GM23248 (cell line): ENCODE measurements at regions not wholly inside any gene's neighbourhood (a gene's known extent, or its start where the extent isn't known, plus 50 kb on each side); places are given as distances from the start of the nearest gene placed in this dataset.

Experiments
- EZH2 ChIP-seq: fragments of 200-600 bp; sonication (generic); IDR thresholded peaks from 2 replicates; pipeline ENCODE4 v1.6.1; 2018; ENCODE audit warnings: antibody characterized with exemption, mild to moderate bottlenecking; ENCODE audit not compliant: insufficient read depth, poor library complexity, severe bottlenecking
- EZH2phosphoT487 ChIP-seq: fragments of 200-600 bp; sonication (generic); IDR thresholded peaks from 2 replicates; pipeline ENCODE4 v1.6.1; 2018; ENCODE audit warnings: antibody characterized with exemption, moderate library complexity, mild to moderate bottlenecking, low read depth; ENCODE audit not compliant: insufficient read depth

- TF ChIP-seq EZH2phosphoT487 (no peak), EZH2 (no peak)
Measured at GRCh38 chr2:2919574-2920365, 457.8 kb downstream of the EIPR1 start.
